GM13976 (cell line): ENCODE measurements at regions not wholly inside any gene's neighbourhood (a gene's known extent, or its start where the extent isn't known, plus 50 kb on each side); places are given as distances from the start of the nearest gene placed in this dataset.

ENCODE experiments used
- DNase-seq: peaks from one replicate; pipeline ENCODE4 v3.0.0; 2012; ENCODE audit warnings: low spot score
- CTCF ChIP-seq: IDR thresholded peaks from 2 replicates; pipeline ENCODE4 v1.5.1; 2012; ENCODE audit warnings: borderline replicate concordance, mild to moderate bottlenecking; ENCODE audit not compliant: insufficient read depth; ENCODE audit errors: extremely low read depth, missing control alignments, control extremely low read depth
- in situ Hi-C: fragments of 300-500 bp; cut with MboI; formaldehyde crosslinking; loops from one replicate; pipeline ENCODE4 v1.12.0; 2022; ENCODE audit warnings: low sequenced_read_pairs, mixed read lengths, inconsistent platforms; ENCODE audit not compliant: unreplicated experiment

GRCh38 chr3:157692468-157692867, 189.3 kb upstream of the VEPH1 start:
- in situ Hi-C loops: no loop called here
- no peak for DNase-seq
- no peak for TF ChIP-seq CTCF

GRCh38 chr3:157683668-157684067, 180.5 kb upstream of the VEPH1 start:
- in situ Hi-C loops: no loop called here
- TF ChIP-seq CTCF: no peak
- DNase-seq: no peak

GRCh38 chr3:157672061-157672460, 168.8 kb upstream of the VEPH1 start:
- no peak for DNase-seq
- in situ Hi-C loops: no loop called here
- TF ChIP-seq CTCF: no peak

- no peak for TF ChIP-seq CTCF
- no peak for DNase-seq
- in situ Hi-C loops: no loop called here
These were observed 168.4 kb upstream of the VEPH1 start for GRCh38 chr3:157671656-157672055.

- no peak for TF ChIP-seq CTCF
- DNase-seq: no peak
- in situ Hi-C loops: no loop called here
These were observed 166.2 kb upstream of the VEPH1 start for GRCh38 chr3:157669416-157669815.

- no peak for TF ChIP-seq CTCF
- DNase-seq: no peak
- in situ Hi-C loops: no loop called here
These were observed 164.3 kb upstream of the VEPH1 start for GRCh38 chr3:157667493-157667892.

GRCh38 chr3:157662171-157662570, 159.0 kb upstream of the VEPH1 start:
- in situ Hi-C loops: no loop called here
- TF ChIP-seq CTCF: no peak
- DNase-seq: no peak
